ENCODE measurements at regions not wholly inside any gene's neighbourhood (a gene's known extent, or its start where the extent isn't known, plus 50 kb on each side); places are given as distances from the start of the nearest gene placed in this dataset.
"Not testable (repeated sequence)": the region's sequence is repeated elsewhere in the genome, so short reads cannot be mapped to it uniquely, and the experiment has no call there.

DNA sequence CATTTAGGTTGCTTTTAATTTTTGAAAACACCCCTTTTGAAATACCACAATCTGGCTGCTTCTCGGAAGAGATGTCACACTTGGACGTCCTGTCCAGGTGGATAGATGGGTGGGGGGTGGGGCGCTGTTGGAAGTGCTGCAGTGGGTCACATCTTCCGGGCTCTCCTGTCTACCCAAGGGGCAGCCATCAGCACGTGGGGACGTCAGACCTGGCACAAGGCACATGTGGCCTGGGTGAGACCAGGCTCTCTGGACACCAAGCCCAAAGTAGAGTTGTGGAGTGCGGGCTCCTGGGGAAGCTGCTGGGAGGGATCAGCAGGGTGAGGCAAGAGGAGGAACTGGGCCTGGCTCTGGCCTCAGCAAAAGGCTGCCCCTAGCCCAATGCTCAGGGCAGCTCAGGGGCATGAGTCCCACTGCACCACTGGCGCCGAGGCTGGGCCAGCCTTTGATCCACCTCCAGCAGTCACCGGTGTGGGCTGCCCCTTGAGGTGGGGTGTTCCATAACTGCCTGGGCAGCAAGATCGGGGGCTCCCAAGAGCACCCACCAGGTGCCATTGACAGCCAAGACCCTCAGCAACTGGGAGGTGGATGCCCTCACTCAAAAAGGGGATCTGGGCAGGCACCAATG lies 68.6 kb upstream of the CCND1 start:
- no peak for DNase-seq (ENCODE audit: low read depth)

GRCh38 chr11:69572861-69573260 lies 68.1 kb upstream of the CCND1 start:
- DNase-seq (ENCODE audit: low read depth): no peak

DNA sequence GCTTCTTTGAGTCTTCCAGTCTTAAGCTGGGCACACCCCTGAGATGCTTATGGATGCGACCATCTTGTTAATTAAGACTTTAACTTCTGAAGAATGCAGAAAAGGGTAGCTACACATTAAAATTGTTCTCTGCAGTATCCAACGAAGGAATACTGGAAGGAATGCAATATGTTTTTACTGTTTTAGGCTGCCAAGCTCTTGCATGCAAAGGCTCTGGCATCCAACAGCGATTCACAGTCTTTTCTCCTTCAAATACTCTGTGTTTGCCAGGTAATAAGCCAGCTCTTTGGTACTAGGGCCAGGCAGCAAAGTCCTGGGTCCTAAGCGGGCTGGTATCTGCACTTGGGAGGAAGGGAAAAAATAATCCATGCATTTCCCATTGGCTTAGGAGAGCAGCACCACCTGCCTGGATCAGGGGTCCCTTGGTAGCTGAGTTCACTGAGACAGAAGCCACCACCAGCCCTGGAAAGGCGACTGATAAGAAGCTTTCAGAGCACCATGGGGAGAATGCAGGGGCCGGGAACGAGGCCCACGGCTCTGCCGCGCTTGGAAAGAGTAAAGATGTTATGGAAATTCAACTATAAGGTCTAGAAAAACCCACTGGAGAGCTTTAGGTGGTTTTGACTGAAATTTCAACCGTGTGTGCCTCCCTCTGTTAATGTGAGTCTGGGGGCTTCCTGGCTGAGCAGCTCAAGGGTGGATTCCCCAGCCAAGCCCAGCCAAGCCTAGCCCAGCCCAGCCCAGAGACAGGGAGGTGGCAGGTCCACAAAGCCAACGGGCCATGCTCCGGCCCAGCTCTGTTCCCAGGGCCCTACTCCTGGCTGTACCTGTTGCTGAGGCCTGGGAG lies 67.0 kb upstream of the CCND1 start:
- no peak for DNase-seq (ENCODE audit: low read depth)

DNA sequence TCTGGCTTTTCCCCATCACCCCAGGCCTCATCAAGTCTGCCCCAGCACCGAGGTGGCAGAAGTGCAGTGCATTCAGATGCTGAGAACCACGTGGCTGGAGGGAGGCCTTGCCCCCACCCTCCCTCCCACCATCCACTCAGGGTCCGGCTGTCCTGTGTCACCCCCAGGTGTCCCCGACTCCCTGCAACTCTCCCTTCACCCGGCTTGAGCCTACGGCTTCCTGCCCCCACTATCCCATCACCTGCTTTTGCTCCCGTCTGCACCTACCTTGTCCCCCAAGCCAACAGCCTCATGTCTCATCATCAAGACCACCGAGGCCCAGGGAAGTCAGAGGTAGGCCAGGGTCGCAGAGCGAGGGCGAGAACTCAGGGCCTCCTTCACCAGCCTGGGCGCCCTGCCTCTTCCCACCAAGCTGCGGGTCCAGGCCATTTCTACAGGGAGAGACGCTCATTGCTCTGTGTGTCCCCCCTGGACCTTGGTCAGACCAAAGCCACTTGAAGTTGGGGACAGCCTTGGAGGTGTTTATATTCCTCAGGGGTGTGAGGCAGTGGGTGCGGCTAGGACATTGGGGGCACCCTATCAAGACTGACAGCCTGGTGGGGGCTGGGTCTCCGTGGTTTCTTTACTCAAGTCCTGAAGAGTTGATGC lies 66.2 kb upstream of the CCND1 start:
- DNase-seq (ENCODE audit: low read depth): no peak

DNA sequence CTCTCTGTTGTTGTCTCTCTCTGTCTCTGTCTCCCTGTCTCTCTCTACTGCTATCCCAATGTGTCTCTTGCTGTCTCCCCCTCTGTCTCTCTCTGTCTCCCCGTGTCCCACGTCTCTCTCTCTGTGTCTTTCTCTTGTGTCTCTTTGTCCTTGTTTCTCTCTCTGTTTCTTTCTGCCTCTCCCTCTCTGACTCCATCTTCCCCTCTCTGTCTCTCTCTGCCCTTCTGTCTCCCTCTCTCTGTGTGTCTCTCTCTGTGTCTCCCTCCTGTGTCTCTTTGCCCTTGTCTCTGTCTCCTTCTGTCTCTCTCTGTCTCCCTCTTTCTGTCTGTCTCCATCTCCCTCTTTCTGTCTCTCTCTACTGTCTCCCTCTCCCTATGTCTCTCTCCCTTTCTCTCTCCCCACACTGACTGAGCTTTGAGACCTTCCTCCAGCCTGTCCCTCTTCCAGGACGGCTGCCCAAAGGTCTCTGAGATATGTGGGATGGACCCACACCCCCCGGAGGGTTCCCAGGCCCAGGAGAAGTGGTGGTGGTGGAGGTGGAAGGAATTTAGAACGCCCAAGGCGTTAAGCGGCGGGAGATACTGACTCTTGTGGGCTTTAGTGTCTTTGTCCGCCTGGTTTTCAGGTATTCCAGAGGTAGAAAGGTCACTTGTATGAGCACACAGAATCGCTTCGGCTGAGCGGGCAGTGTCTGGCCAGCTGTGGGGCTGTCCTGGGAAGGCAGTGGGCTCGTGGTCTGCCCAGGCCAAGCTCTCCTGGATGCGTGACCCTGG lies 65.5 kb upstream of the CCND1 start:
- no peak for DNase-seq (ENCODE audit: low read depth)

DNA sequence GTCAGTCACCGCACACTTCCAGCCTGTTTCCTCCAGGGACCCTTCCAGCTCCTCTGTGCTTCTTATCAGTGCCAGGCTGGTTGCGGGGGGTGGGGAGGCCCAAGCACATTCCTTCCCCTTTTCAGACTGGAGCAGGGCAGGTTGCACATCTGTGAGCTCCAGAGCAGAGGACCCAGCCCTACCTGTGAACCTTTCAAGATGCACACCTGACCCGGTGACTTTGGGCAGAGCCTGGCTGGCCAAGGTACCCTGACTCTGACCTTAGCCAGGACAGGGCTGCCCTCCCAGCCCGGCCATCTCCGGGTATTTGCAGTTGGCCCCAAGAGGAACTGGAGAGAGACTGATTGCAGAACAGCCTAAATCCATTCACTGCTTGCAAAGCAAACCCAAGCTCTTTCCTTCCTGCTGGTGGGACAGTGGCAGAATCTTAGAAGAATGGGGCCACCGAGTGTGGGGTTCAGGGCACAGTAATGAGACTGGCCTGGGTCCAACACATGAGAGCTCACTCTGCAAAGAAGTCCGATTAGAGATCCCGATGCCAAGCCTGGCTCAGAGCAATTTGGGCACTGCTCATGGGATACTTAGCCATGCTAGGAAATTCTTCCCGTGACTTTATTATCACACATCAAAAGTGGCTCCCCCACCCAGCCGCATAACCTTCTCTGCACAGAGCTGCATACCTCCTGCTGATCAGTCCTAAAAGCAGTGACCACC lies 64.7 kb upstream of the CCND1 start:
- DNase-seq (ENCODE audit: low read depth): no peak

DNA sequence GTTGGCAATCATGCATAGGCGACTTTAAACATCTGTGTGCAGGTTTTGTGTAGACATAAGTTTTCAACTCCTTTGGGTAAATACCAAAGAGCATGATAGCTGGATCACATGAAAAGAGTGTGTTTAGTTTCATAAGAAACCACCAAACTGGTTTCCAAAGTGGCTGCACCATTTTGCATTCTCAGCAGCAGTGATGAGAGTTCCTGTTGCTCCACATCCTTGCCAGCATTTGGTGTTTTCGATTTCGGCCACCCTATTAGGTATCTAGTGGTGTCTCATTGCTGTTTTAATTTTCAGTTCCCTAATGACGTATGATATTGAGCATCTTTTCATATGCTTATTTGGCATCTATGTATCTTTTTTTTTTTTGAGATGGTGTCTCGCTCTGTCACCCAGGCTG lies 62.8 kb upstream of the CCND1 start:
- DNase-seq (ENCODE audit: low read depth): no peak

GRCh38 chr11:69580529-69580928 lies 60.4 kb upstream of the CCND1 start:
- DNase-seq (ENCODE audit: low read depth): no peak

DNA sequence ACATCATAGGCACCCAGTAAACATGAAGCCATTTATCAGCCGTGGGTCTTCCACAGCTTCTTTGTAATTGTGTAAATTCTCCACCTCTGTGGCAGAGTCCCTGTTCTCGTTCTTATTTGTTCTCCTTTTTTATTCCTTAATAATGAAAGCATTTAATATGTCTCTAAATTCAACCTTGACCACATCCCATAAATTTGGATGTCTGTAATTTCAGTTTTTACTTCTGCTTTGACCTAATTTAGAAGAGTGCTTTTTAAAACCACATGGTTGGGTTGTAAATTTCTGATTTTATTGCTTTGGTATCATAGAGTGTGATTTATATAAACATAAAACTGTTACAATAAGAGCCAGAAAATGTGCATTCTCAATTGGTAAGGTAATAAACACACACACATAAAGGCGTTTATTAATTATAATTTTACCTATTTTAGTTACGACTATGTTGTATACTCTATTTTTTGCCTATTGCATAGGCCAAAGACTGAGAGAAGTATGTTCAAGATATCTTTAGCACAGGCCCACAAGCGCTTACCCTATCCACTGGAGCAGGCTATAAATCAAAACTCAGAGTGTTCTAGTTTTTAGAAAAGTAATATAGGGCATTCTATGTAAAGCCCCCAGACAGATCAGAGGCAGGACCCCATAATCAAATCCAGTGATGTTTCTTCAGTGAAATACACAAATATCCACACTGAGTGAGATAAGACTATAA lies 58.0 kb upstream of the CCND1 start:
- no peak for DNase-seq (ENCODE audit: low read depth)

GRCh38 chr11:69584160-69584559 lies 56.8 kb upstream of the CCND1 start:
- no peak for DNase-seq (ENCODE audit: low read depth)

DNA sequence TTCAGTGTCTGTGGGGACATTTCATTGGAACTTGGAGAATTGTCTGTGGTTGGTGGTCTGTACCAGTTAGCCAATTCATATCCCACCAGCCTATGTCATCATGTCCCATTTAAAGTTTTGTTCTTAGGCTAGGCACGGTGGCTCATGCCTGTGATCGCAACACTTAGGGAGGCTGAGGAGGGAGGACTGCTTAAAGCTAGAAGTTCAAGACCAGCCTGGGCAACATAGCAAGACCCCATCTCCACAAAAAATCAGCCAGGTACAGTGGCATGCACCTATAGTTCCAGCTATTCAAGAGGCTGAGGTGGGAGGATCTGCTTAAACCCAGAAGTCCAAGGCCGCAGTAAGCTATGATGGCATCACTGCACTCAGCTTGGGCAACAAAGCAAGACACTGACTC lies 55.6 kb upstream of the CCND1 start:
- no peak for DNase-seq (ENCODE audit: low read depth)

DNA sequence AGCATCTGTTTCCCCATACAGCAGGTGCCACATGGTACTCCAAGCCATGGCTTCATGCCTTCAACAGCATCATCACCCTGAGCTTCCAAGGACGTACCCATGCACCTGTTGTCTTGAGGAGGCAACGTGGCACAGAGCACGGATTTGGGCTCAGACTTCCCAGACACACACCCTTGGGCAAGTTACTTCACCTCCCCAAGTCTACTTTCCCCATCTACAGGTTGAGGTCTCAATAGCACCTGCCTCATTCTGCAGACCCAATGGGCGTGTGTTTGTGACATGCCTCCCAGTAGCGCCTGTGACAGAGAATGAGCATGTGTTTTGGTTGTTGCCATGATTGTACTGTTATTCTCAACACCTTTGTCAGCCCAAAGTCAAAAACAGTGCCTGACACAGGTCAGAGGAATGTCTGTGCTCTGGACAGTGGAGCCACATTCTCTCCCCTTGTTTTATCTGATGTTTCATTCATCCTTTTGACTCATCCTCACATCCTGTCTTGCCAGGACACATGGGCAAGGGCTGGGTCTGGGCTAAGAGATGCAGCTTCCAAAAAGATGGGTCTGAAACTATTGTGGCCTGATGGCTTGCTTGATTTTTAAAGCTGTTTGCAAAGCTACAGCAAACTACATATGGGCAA lies 53.4 kb upstream of the CCND1 start:
- no peak for DNase-seq (ENCODE audit: low read depth)

DNA sequence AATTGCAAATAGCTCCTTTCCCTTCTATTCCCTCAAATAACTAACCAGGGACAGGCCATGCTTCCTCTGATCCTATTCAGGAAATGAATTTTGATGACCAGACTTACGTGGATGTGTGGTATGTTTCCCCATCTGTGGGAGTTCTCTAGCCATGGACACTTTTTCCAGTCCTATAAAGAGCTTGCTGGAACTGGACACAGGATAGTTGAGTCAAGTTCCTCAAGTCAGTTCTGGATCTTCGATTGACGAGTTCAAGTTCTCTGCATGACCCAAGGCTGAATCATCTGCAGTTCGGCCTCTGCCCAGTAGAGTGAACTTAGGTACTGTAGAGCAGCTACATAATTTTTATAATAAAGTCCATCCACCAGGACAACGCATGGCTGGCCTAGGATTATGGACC lies 52.7 kb upstream of the CCND1 start:
- DNase-seq (ENCODE audit: low read depth): no peak

DNA sequence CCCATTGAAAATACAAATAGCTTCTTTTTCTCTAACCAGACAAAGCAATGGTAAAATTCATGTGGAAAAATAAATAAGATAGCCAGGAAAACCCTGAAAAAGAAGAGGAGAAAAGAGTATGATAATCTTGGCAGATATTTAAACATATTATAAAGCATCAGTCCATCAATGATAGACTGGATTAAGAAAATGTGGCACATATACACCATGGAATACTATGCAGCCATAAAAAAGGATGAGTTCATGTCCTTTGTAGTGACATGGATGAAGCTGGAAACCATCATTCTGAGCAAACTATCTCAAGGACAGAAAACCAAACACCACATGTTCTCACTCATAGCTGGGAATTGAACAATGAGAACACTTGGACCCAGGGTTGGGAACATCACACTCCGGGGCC lies 50.9 kb upstream of the CCND1 start:
- not testable (repeated sequence) for DNase-seq (ENCODE audit: low read depth)
